ENCODE measurements at regions not wholly inside any gene's neighbourhood (a gene's known extent, or its start where the extent isn't known, plus 50 kb on each side); places are given as distances from the start of the nearest gene placed in this dataset.

DNA sequence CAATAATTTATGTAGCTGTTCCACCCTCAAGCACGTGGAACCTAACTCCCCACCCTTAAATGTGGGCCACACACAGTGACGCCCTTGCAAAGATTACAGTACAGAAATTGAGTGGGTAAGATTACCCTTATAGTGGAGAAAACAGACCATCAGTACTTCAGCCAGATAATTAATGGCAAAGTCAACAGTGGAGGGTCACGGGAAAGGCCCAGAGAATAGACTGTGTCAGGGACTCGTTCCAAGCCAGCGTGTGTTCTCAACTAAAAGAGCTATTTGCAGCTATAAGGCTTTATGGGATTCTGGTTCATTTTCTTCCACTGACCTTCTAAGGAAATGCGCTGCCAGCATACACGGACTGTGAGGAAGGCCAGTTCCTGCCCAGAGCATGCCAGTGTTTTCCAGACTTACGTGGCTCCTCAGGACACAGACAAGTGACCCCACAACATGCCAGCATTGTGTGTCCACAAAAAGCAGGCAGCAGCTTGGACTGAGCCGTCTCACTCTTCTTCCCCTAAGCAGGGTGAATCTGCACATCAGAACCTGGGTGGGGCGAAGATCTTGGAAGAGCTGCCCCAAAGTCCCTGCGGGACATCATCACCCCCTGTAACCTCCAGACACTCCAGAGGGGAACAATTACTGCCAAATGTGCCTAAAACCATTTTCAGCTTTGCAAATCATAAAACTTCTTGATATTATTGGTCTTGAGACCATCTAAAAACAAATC lies 428.5 kb downstream of the OCA2 start:
- ATAC-seq: no peak
- no peak for FAIRE-seq
- BruUV-seq (replicated peaks): no TSS peak
- Histone ChIP-seq H3K79me2 (ENCODE audit: control insufficient read depth, insufficient read depth, low read length) (no peaks in the 10 kb centered on the region), H3K9me1 (ENCODE audit: control insufficient read depth, insufficient read depth, low read length) (no peaks in the 10 kb centered on the region), H3K4me2 (ENCODE audit: insufficient read depth, low read length) (no peak overlapping the region), H2AFZ (ENCODE audit: low read depth, low read length) (0 out of 2 replicates have a peak overlapping the region, but pooled peaks have one; percentile 26), H3K4me3 (no peak overlapping the region), H3K9me3 (replicated peaks; ENCODE audit: control insufficient read depth, insufficient read depth, low read depth, low read length) (no peaks in the 10 kb centered on the region), H3K27me3 (ENCODE audit: control insufficient read depth in 2 of 2, insufficient read depth in 2 of 2, low read length in 2 of 2) (peaks cover 0 to 18% of the 10 kb centered on the region in 2 experiments; a peak in 3 of 5 replicates), H3K27ac (ENCODE audit: extremely low read depth, low read depth, low read length) (no peak overlapping the region), H4K20me1 (replicated peaks; ENCODE audit: control insufficient read depth, insufficient read depth, low read length) (no peaks in the 10 kb centered on the region), H3K9ac (ENCODE audit: insufficient read depth in 1 of 2, low read depth in 2 of 2, low read length in 2 of 2) (no peak overlapping the region), H3K36me3 (ENCODE audit: control insufficient read depth, insufficient read depth, low read length) (no peaks in the 10 kb centered on the region), H3K4me1 (replicated peaks in 1 of 2; ENCODE audit: control insufficient read depth in 2 of 2, insufficient read depth in 2 of 2, low read length in 2 of 2) (no peaks in the 10 kb centered on the region)
- ChIA-PET CTCF (ENCODE audit: low intra/inter-chr PET ratio) (no interaction called here), POLR2A (no interaction called here)
- in situ Hi-C loops (cut with MboI): no loop called here
- no peak for DNase-seq (ENCODE audit: extremely low read depth in 1 of 4, low spot score in 3 of 4)
- TF ChIP-seq SMARCA5 (IDR thresholded peaks at IDR 0.05) (no peak), WHSC1 (IDR thresholded peaks at IDR 0.05; ENCODE audit: low read length) (no peak), XRCC5 (IDR thresholded peaks at IDR 0.05; ENCODE audit: low read depth, low read length) (no peak), ZNF551 (CRISPR knock-in tag; IDR thresholded peaks at IDR 0.05) (no peak), ZNF347 (CRISPR knock-in tag; IDR thresholded peaks at IDR 0.05; ENCODE audit: low read depth) (no peak), SP1 (CRISPR knock-in tag; IDR thresholded peaks at IDR 0.05) (no peak), ZNF239 (CRISPR knock-in tag; IDR thresholded peaks at IDR 0.05) (no peak), MEF2D (tag; conservative IDR thresholded peaks at IDR 0.05; ENCODE audit: low read depth) (no peak), TGIF2 (CRISPR knock-in tag; IDR thresholded peaks at IDR 0.05) (no peak), GTF2F1 (IDR thresholded peaks at IDR 0.05; ENCODE audit: low read depth, low read length) (no peak), BCL6 (CRISPR knock-in tag; IDR thresholded peaks at IDR 0.05) (no peak), CBX1 (IDR thresholded peaks at IDR 0.05; ENCODE audit: low read depth) (no peak)
- TF ChIP-seq, protein P1, sequence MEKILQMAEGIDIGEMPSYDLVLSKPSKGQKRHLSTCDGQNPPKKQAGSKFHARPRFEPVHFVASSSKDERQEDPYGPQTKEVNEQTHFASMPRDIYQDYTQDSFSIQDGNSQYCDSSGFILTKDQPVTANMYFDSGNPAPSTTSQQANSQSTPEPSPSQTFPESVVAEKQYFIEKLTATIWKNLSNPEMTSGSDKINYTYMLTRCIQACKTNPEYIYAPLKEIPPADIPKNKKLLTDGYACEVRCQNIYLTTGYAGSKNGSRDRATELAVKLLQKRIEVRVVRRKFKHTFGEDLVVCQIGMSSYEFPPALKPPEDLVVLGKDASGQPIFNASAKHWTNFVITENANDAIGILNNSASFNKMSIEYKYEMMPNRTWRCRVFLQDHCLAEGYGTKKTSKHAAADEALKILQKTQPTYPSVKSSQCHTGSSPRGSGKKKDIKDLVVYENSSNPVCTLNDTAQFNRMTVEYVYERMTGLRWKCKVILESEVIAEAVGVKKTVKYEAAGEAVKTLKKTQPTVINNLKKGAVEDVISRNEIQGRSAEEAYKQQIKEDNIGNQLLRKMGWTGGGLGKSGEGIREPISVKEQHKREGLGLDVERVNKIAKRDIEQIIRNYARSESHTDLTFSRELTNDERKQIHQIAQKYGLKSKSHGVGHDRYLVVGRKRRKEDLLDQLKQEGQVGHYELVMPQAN (IDR thresholded peaks at IDR 0.05; ENCODE audit: borderline replicate concordance): no peak
- TF ChIP-seq, protein P2, sequence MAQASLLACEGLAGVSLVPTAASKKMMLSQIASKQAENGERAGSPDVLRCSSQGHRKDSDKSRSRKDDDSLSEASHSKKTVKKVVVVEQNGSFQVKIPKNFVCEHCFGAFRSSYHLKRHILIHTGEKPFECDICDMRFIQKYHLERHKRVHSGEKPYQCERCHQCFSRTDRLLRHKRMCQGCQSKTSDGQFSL (CRISPR knock-in tag; IDR thresholded peaks at IDR 0.05): no peak
- TF ChIP-seq, protein P2 (tag; IDR thresholded peaks at IDR 0.05): no peak
- 5% methylated on average over 11 of the region's 11 CpGs for WGBS (ENCODE audit: insufficient coverage, low coverage, missing lambda C conversion rate)
- intact Hi-C loops (cut with micrococcal nuclease): no loop called here
